NAMALWA (cell line): ENCODE measurements at regions not wholly inside any gene's neighbourhood (a gene's known extent, or its start where the extent isn't known, plus 50 kb on each side); places are given as distances from the start of the nearest gene placed in this dataset.
"Not testable (repeated sequence)": the region's sequence is repeated elsewhere in the genome, so short reads cannot be mapped to it uniquely, and the experiment has no call there.

Experiments used
- DNase-seq: peaks from one replicate; pipeline ENCODE4 v3.0.0-alpha.2; 2015; ENCODE audit warnings: low spot score

- no peak for DNase-seq
Observed at GRCh38 chr13:24931450-24932251, 164.3 kb upstream of the PABPC3 start.

GRCh38 chr13:24933106-24934023 is 162.6 kb upstream of the PABPC3 start:
- not testable (repeated sequence) for DNase-seq

DNA sequence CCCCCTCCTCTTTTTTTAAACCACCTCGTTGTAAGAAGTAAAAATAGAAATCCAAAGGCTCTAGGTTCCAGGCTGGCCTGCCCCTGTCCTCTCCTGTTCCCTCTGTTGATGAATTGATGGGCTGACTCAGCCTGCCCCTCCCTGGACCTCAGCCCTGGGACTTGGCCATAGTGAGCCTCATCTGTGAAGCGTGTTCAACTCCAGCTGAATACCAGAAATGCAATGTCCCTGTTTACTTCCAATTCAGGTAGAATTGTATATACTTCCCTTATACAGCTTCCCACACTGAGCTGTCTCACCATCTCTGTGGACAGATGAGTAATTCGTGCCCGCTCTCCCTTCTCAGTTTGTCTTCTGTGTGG is 161.9 kb upstream of the PABPC3 start:
- DNase-seq: not testable (repeated sequence)

DNA sequence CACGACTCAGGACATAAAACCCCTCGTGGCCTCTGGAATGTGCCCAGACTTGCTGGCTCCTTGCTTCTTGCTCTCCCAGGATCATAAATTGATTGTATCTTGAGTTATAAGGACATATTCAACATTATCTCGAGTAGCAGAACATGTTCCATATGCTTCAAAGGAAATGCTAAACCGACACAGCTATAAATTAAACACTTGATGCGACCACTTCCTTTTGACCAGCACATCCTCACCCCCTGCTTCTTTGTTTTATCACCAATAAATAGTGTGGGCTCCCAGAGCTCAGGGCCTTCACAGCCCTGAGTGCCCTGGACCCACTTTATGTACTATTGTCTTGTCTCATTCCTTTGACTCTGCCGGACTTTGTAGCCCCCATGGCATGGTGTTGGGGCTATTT is 157.0 kb upstream of the PABPC3 start:
- DNase-seq: no peak

- not testable (repeated sequence) for DNase-seq
Observed at GRCh38 chr13:24941023-24941713, 154.8 kb upstream of the PABPC3 start.

DNA sequence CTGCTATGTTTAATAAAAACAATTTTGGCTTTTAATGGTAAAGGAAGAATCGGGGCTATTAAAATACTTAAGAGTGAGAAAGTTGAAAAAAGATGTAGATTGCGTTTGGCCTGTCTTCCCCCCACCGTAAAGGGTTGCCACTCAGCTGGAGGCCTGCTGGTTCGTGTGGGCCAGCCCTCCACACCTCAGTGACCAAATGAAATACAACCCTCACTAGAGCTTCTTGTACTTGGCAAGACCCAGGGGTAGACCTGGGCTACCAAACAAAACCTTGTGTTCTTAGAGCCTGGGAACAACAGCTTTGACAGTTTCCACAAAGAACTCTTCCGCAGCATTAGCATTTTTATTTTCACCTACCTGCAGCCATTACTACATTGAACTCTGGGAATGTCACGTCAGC is 152.8 kb upstream of the PABPC3 start:
- no peak for DNase-seq

DNA sequence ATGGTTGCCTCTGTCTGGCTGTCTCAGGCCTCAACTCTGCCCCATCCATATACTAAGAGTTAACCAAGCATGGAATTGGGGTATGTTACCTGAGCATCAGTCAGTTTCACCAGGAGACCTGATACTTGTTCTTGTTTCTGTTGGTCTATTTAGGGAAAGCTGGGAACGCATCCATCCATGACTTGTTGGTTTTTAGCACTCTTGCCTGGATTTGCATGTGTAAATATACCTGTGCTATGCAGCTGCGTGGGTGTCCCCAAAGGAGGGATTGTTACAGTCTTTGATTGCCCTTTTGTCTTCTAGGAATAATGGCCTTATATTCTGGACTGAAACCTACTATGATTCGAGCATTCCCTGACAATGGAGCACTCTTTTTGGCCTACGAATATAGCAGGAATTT is 151.9 kb upstream of the PABPC3 start:
- DNase-seq: not testable (repeated sequence)

DNA sequence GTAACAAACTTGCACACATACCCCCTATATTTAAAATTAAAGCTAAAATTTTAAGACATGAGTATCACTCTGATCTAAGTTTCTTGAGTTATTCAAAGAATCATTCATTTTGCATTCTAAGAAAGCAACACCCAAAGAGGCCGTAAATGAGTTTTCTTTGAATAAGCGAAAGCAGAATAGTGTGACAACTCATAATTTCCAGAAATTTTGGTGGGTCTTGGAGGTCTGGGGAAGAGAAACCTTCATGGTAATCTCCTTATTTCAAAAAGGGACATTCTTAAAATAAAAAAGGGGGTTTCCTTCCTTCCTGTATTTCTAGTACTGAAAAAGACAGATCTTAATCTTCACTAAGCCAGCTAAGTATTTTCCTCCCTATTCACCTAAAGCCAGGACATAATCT is 147.0 kb upstream of the PABPC3 start:
- not testable (repeated sequence) for DNase-seq

DNA sequence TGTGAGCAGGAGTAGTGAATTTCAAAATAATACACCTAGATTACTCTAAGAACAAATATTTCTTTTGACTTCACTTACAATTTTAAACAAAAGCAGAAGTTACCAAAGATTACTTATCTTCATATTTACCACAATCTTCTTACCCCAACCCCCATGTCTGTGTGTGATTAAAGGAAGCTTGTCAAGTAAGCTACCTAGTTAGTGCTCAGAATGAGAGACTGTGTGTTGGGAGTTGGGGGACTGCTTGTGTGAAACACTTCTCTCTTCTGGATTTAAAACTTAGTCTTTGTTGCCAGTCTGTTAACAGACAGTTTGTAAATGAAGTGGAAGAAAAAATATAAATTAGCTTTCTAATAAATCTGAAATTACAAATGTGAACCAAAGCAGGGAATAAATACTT is 145.3 kb upstream of the PABPC3 start:
- not testable (repeated sequence) for DNase-seq

- not testable (repeated sequence) for DNase-seq
Observed at GRCh38 chr13:24967970-24968369, 128.0 kb upstream of the PABPC3 start.

- peak; percentile 54 for DNase-seq
Observed at GRCh38 chr13:24968416-24968815, 127.5 kb upstream of the PABPC3 start.

GRCh38 chr13:24973102-24973501 is 122.8 kb upstream of the PABPC3 start:
- not testable (repeated sequence) for DNase-seq

DNA sequence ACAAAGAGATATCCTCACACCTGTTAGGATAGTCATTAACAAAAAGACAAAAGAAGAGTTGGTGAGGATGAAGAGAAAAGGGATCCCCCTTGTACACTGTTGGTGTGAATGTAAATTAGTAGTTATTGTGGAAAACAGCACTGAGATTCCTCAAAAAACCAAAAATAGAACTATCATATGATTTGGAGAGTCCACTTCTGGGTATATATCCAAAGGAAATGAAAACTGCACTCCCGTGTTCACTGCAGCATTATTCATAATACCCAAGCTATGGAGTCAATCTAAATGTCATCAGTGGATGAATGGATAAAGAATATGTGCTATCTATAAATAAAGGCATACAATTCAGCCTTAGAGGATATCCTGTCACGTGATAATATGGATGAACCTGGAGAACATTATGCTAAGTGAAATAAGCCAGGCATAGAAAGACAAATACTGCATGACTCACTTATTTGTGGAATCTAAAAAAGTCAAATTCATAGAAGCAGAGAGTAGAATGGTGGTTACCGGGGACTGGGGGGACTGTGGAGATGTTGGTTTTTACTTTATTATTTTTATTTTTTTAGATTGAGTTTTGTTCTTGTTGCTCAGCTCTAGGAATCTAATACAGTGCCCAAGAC is 114.6 kb upstream of the PABPC3 start:
- DNase-seq: not testable (repeated sequence)

- no peak for DNase-seq
Observed at GRCh38 chr13:24982333-24982999, 113.5 kb upstream of the PABPC3 start.

DNA sequence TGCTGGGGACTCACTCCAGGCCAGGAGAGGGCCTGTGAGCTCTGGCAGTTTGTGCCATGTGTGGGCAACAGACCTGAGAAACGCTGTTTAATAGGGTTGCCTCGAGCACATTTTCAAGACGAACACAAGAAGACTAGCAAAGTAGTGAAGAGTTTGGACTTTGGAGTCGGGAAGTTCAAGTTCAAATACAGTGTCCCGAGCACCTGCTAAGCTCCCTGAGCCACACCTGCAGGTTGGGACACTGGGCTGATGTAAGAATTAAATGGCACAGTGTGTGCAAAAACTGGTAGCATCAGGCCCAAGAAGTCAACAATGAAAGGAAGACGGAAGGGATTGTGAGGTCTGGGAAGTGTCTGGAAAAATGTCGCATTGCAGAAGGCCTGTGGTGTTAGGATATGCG is 112.8 kb upstream of the PABPC3 start:
- no peak for DNase-seq

- DNase-seq: no peak
Observed at GRCh38 chr13:24984134-24984533, 111.8 kb upstream of the PABPC3 start.

DNA sequence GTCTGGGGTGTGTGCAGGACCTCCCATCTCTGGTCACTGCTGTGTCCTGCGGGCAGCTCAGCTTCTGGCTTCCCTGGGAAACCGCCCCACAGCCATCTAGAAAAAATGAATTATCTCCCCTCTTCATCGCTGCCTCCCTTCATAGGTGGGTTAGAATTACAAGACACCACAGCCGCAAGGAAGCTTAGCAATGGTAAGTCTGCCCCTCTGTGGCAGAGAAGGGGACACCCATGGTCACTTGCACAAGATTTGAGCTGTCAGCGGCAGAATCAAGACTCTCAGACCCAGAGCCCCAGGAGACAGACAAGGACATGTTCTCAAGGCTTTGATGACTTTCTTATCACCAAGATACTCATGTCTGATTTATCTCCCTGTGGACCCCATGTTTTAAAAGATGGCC is 110.8 kb upstream of the PABPC3 start:
- DNase-seq: peak; percentile 28

GRCh38 chr13:24985896-24986295 is 110.0 kb upstream of the PABPC3 start:
- no peak for DNase-seq

GRCh38 chr13:24986826-24987225 is 109.1 kb upstream of the PABPC3 start:
- DNase-seq: no peak

- DNase-seq: not testable (repeated sequence)
Observed at GRCh38 chr13:24989959-24990358, 106.0 kb upstream of the PABPC3 start.

GRCh38 chr13:24992946-24993345 is 103.0 kb upstream of the PABPC3 start:
- DNase-seq: not testable (repeated sequence)
